ENCODE measurements at regions not wholly inside any gene's neighbourhood (a gene's known extent, or its start where the extent isn't known, plus 50 kb on each side); places are given as distances from the start of the nearest gene placed in this dataset.
"Not testable (repeated sequence)": the region's sequence is repeated elsewhere in the genome, so short reads cannot be mapped to it uniquely, and the experiment has no call there.

DNA sequence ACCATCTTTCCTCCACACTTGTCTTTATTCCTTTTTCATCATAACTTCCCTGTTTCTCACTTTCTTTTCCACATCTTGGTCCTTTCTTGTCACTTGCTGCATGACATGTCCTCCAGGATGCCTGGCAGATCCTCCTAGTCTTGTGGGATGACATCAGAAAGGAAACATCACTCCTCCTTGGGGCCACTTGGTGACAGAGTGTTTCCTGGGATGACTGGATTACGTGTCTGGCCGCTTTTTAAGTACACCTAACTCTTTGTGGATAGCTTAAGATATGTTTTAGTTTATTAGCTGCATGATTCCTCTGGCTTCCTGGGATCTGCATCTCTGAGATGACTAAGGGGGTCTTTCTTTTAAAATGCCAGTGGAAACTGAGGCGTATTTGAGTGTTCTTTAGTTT is 363.5 kb upstream of the FRG2C start:
- Histone ChIP-seq H3K9me3 (ENCODE audit: control insufficient read depth, low read length) (peaks cover 12% of the 10 kb centered on the region), H2AK5ac (ENCODE audit: low read length, severe bottlenecking) (no peak overlapping the region), H4K91ac (ENCODE audit: low read length) (no peak overlapping the region), H3K27me3 (ENCODE audit: control insufficient read depth in 1 of 2, insufficient read depth in 1 of 2, low read length in 2 of 2) (peaks cover 0 to 88% of the 10 kb centered on the region in 2 experiments), H2BK120ac (ENCODE audit: low read depth, low read length) (no peak overlapping the region), H3K23ac (ENCODE audit: low read length in 2 of 2) (no peak overlapping the region), H3K27ac (ENCODE audit: low read length, poor library complexity, severe bottlenecking) (no peak overlapping the region), H3K9ac (ENCODE audit: low read length) (no peak overlapping the region), H3K14ac (ENCODE audit: low read length in 2 of 2) (no peak overlapping the region), H2AFZ (ENCODE audit: low read depth, low read length) (no peak overlapping the region), H3K4ac (ENCODE audit: low read depth in 1 of 2, low read length in 2 of 2) (no peak overlapping the region), H2BK12ac (ENCODE audit: low read length in 2 of 2) (no peak overlapping the region), H3K4me2 (ENCODE audit: low read length, poor library complexity, severe bottlenecking) (no peak overlapping the region), H2BK15ac (ENCODE audit: low read depth, poor library complexity, severe bottlenecking) (no peak overlapping the region), H3K4me1 (ENCODE audit: control insufficient read depth, insufficient read depth, low read depth, low read length) (no peaks in the 10 kb centered on the region), H3K36me3 (ENCODE audit: control insufficient read depth in 1 of 2, insufficient read depth in 2 of 2, low read depth in 1 of 2, low read length in 2 of 2) (no peaks in the 10 kb centered on the region), H3K79me1 (replicated peaks; ENCODE audit: low read length, poor library complexity, severe bottlenecking) (no peaks in the 10 kb centered on the region), H3K18ac (ENCODE audit: low read depth in 1 of 2, low read length in 2 of 2) (no peak overlapping the region), H2BK5ac (ENCODE audit: low read depth, low read length, poor library complexity, severe bottlenecking) (no peak overlapping the region), H3K4me3 (ENCODE audit: insufficient read depth in 1 of 2, low read depth in 1 of 2, low read length in 2 of 2) (no peak overlapping the region), H4K8ac (ENCODE audit: low read length) (no peak overlapping the region)
- DNase-seq: no peak
- WGBS: 34% methylated on average over 3 of the region's 3 CpGs

DNA sequence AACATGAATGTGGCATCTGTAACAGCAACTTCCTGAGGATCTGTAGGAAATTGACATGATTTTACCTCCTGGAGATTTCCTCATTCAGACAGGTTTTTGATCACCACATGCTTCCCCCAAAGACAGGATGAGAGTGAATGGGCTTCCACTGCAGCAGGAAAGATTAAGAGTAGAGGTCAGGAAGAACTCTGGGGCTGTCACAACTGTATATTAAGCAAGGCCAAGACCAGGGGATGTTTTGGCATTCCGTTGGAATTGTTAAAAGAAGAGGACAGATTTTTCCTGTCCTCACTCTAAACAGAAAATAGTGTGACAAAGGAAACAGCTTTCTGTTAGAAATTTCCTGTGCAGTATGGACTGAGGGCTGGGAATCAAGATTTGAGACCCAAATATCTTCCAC is 363.1 kb upstream of the FRG2C start:
- not testable (repeated sequence) for H3K4me1 ChIP-seq (ENCODE audit: control insufficient read depth, insufficient read depth, low read depth, low read length); H3K18ac ChIP-seq (ENCODE audit: low read depth in 1 of 2, low read length in 2 of 2); H3K79me1 ChIP-seq (replicated peaks; ENCODE audit: low read length, poor library complexity, severe bottlenecking); H4K8ac ChIP-seq (ENCODE audit: low read length); H4K91ac ChIP-seq (ENCODE audit: low read length); H2BK12ac ChIP-seq (ENCODE audit: low read length in 2 of 2); H2AK5ac ChIP-seq (ENCODE audit: low read length, severe bottlenecking); H3K4me3 ChIP-seq (ENCODE audit: insufficient read depth in 1 of 2, low read depth in 1 of 2, low read length in 2 of 2); H3K4ac ChIP-seq (ENCODE audit: low read depth in 1 of 2, low read length in 2 of 2); DNase-seq; H3K9ac ChIP-seq (ENCODE audit: low read length); H3K23ac ChIP-seq (ENCODE audit: low read length in 2 of 2); H3K27ac ChIP-seq (ENCODE audit: low read length, poor library complexity, severe bottlenecking); H2BK120ac ChIP-seq (ENCODE audit: low read depth, low read length); H2BK15ac ChIP-seq (ENCODE audit: low read depth, poor library complexity, severe bottlenecking); H3K36me3 ChIP-seq (ENCODE audit: control insufficient read depth in 1 of 2, insufficient read depth in 2 of 2, low read depth in 1 of 2, low read length in 2 of 2); H3K14ac ChIP-seq (ENCODE audit: low read length in 2 of 2); H3K4me2 ChIP-seq (ENCODE audit: low read length, poor library complexity, severe bottlenecking); H2AFZ ChIP-seq (ENCODE audit: low read depth, low read length); H2BK5ac ChIP-seq (ENCODE audit: low read depth, low read length, poor library complexity, severe bottlenecking)
- H3K9me3 ChIP-seq (ENCODE audit: control insufficient read depth, low read length): peaks cover 12% of the 10 kb centered on the region
- no CpG with 5 or more reads among the region's 1 CpG for WGBS
- H3K27me3 ChIP-seq (ENCODE audit: control insufficient read depth in 1 of 2, insufficient read depth in 1 of 2, low read length in 2 of 2): peaks cover 0 to 91% of the 10 kb centered on the region in 2 experiments

DNA sequence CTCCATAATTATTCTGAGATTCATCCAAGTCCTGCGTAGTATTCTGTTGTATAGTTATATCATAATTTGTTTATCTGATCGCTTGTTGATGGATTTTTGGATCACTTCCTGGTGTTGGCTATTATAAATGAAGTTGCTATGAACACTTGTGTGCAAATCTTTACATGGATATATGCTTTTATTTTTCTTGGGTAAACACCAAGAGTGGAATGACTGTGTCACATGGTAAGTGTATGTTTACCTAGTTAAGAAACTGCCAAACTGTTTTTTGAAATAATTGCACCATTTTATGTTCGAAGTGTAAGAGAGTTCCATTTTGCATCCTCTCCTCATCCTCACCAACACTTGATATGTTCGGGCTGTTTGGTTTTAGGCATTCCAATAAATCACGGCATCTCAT is 360.4 kb upstream of the FRG2C start:
- H3K27ac ChIP-seq (ENCODE audit: low read length, poor library complexity, severe bottlenecking): no peak overlapping the region
- no peak overlapping the region for H2BK15ac ChIP-seq (ENCODE audit: low read depth, poor library complexity, severe bottlenecking)
- no peak overlapping the region for H2AK5ac ChIP-seq (ENCODE audit: low read length, severe bottlenecking)
- no peak overlapping the region for H3K4ac ChIP-seq (ENCODE audit: low read depth in 1 of 2, low read length in 2 of 2)
- no peak overlapping the region for H2BK120ac ChIP-seq (ENCODE audit: low read depth, low read length)
- no peak overlapping the region for H3K23ac ChIP-seq (ENCODE audit: low read length in 2 of 2)
- peaks cover 4% of the 10 kb centered on the region for H3K9me3 ChIP-seq (ENCODE audit: control insufficient read depth, low read length)
- H2BK5ac ChIP-seq (ENCODE audit: low read depth, low read length, poor library complexity, severe bottlenecking): no peak overlapping the region
- no peak overlapping the region for H4K91ac ChIP-seq (ENCODE audit: low read length)
- no peaks in the 10 kb centered on the region for H3K79me1 ChIP-seq (replicated peaks; ENCODE audit: low read length, poor library complexity, severe bottlenecking)
- H2AFZ ChIP-seq (ENCODE audit: low read depth, low read length): no peak overlapping the region
- H2BK12ac ChIP-seq (ENCODE audit: low read length in 2 of 2): no peak overlapping the region
- no peaks in the 10 kb centered on the region for H3K36me3 ChIP-seq (ENCODE audit: control insufficient read depth in 1 of 2, insufficient read depth in 2 of 2, low read depth in 1 of 2, low read length in 2 of 2)
- no peak overlapping the region for H3K14ac ChIP-seq (ENCODE audit: low read length in 2 of 2)
- 83% methylated on average over 4 of the region's 5 CpGs for WGBS
- no peak overlapping the region for H3K9ac ChIP-seq (ENCODE audit: low read length)
- no peak overlapping the region for H3K4me2 ChIP-seq (ENCODE audit: low read length, poor library complexity, severe bottlenecking)
- no peak for DNase-seq
- peaks cover 0 to 74% of the 10 kb centered on the region in 2 experiments for H3K27me3 ChIP-seq (ENCODE audit: control insufficient read depth in 1 of 2, insufficient read depth in 1 of 2, low read length in 2 of 2)
- H3K18ac ChIP-seq (ENCODE audit: low read depth in 1 of 2, low read length in 2 of 2): no peak overlapping the region
- no peak overlapping the region for H3K4me3 ChIP-seq (ENCODE audit: insufficient read depth in 1 of 2, low read depth in 1 of 2, low read length in 2 of 2)
- H3K4me1 ChIP-seq (ENCODE audit: control insufficient read depth, insufficient read depth, low read depth, low read length): no peaks in the 10 kb centered on the region
- H4K8ac ChIP-seq (ENCODE audit: low read length): no peak overlapping the region

DNA sequence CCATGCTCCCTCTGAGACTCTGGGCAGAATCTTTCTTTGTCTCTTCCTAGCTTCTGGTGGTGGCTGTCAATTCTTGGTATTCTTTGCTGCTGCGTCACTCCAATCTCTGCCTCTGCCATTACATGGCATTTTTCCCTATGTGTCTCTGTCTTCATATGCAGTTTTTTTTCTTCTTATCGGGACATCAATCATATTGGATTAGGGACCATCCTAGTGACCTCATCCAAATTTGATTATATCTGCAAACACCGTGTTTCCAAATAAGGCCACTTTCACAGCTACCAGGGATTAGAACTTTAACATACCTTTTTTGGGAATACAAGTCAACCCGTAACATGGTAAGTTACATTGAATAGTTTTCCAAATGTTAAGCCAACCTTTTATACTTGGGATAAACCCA is 358.2 kb upstream of the FRG2C start:
- Histone ChIP-seq H3K27me3 (ENCODE audit: control insufficient read depth in 1 of 2, insufficient read depth in 1 of 2, low read length in 2 of 2) (peaks cover 0 to 60% of the 10 kb centered on the region in 2 experiments), H3K4me1 (ENCODE audit: control insufficient read depth, insufficient read depth, low read depth, low read length) (no peaks in the 10 kb centered on the region), H2AFZ (ENCODE audit: low read depth, low read length) (no peak overlapping the region), H3K23ac (ENCODE audit: low read length in 2 of 2) (no peak overlapping the region), H3K9me3 (ENCODE audit: control insufficient read depth, low read length) (no peaks in the 10 kb centered on the region), H3K27ac (ENCODE audit: low read length, poor library complexity, severe bottlenecking) (no peak overlapping the region), H3K9ac (ENCODE audit: low read length) (no peak overlapping the region), H3K18ac (ENCODE audit: low read depth in 1 of 2, low read length in 2 of 2) (no peak overlapping the region), H3K4me3 (ENCODE audit: insufficient read depth in 1 of 2, low read depth in 1 of 2, low read length in 2 of 2) (no peak overlapping the region), H3K79me1 (replicated peaks; ENCODE audit: low read length, poor library complexity, severe bottlenecking) (no peaks in the 10 kb centered on the region), H3K4me2 (ENCODE audit: low read length, poor library complexity, severe bottlenecking) (no peak overlapping the region), H4K91ac (ENCODE audit: low read length) (no peak overlapping the region), H4K8ac (ENCODE audit: low read length) (no peak overlapping the region), H2BK120ac (ENCODE audit: low read depth, low read length) (no peak overlapping the region), H2BK12ac (ENCODE audit: low read length in 2 of 2) (no peak overlapping the region), H3K4ac (ENCODE audit: low read depth in 1 of 2, low read length in 2 of 2) (no peak overlapping the region), H3K14ac (ENCODE audit: low read length in 2 of 2) (no peak overlapping the region), H3K36me3 (ENCODE audit: control insufficient read depth in 1 of 2, insufficient read depth in 2 of 2, low read depth in 1 of 2, low read length in 2 of 2) (no peaks in the 10 kb centered on the region), H2AK5ac (ENCODE audit: low read length, severe bottlenecking) (no peak overlapping the region), H2BK5ac (ENCODE audit: low read depth, low read length, poor library complexity, severe bottlenecking) (no peak overlapping the region), H2BK15ac (ENCODE audit: low read depth, poor library complexity, severe bottlenecking) (no peak overlapping the region)
- WGBS: 95% methylated on average over 3 of the region's 4 CpGs
- no peak for DNase-seq

All from mesenchymal stem cell (in vitro differentiated cells and primary cell).